H1 (cell line): ENCODE measurements at regions not wholly inside any gene's neighbourhood (a gene's known extent, or its start where the extent isn't known, plus 50 kb on each side); places are given as distances from the start of the nearest gene placed in this dataset.

ENCODE experiments used
- TAF1 ChIP-seq: IDR thresholded peaks from 2 replicates; pipeline ENCODE4 v1.6.1; 2011; ENCODE audit warnings: mild to moderate bottlenecking, low read depth, low read length

DNA sequence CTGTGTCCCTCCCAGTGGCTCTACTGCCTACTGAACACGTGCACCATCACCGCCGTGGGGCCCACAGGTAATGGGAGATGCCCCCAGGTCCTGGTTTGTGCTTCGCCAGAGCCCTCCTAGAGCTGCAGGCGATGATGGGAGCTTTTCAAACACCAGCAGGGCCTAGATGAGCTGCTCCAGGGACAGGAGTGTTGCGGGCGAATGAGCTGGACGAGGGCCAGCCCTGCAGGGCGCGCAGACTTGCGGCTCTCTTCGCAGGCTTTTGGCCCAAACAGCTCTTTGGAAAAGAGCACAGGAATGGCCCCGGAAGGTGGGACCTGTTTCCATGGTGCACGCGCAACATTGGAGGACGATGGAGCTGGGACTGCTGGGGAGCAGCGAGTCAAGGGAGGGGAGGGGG is 409.3 kb upstream of the SULF2 start (continued):
- no peak for TF ChIP-seq TAF1
